ENCODE measurements at regions not wholly inside any gene's neighbourhood (a gene's known extent, or its start where the extent isn't known, plus 50 kb on each side); places are given as distances from the start of the nearest gene placed in this dataset.

DNA sequence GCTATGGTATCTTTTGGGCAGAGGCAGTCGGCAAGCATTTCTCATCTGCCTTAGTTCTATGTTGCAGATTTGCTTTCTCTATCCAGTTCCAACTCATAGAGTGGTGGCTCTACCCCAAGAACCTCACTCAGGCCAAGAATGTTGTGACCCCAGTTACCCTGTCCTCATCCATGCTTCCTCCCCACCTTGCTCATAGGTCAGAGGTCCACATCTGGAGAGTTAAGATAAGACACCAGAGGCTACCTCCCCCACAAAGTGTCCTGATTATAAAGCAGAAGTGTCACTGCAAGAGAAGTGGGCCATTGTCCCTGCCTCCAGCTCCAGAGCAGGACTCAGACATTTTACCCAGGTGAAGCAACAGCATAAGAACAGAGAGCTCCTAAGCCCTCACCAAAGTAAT is 276.8 kb upstream of the CHST9 start:
- DNase-seq (ENCODE audit: low read depth in 1 of 2, low spot score in 1 of 2) = no peak
- no peaks in the 10 kb centered on the region for H3K27me3 ChIP-seq (ENCODE audit: insufficient read depth, poor library complexity, severe bottlenecking)
- no peak for TF ChIP-seq GABPA (IDR thresholded peaks at IDR 0.05; ENCODE audit: low read depth)
- TF ChIP-seq POLR2AphosphoS5 (IDR thresholded peaks at IDR 0.05; ENCODE audit: low read depth) = no peak
- no peak for TF ChIP-seq SPI1 (IDR thresholded peaks at IDR 0.05; ENCODE audit: borderline replicate concordance, low read depth)
- TF ChIP-seq REST (IDR thresholded peaks at IDR 0.05; ENCODE audit: insufficient replicate concordance, low read depth) = no peak
- TF ChIP-seq, protein P1, sequence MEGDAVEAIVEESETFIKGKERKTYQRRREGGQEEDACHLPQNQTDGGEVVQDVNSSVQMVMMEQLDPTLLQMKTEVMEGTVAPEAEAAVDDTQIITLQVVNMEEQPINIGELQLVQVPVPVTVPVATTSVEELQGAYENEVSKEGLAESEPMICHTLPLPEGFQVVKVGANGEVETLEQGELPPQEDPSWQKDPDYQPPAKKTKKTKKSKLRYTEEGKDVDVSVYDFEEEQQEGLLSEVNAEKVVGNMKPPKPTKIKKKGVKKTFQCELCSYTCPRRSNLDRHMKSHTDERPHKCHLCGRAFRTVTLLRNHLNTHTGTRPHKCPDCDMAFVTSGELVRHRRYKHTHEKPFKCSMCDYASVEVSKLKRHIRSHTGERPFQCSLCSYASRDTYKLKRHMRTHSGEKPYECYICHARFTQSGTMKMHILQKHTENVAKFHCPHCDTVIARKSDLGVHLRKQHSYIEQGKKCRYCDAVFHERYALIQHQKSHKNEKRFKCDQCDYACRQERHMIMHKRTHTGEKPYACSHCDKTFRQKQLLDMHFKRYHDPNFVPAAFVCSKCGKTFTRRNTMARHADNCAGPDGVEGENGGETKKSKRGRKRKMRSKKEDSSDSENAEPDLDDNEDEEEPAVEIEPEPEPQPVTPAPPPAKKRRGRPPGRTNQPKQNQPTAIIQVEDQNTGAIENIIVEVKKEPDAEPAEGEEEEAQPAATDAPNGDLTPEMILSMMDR (IDR thresholded peaks at IDR 0.05; ENCODE audit: insufficient read depth, low read length) = no peak
- no peak overlapping the region for H3K27ac ChIP-seq (replicated peaks)
- no peak overlapping the region for H3K4me3 ChIP-seq (replicated peaks; ENCODE audit: insufficient read depth, low read length)

DNA sequence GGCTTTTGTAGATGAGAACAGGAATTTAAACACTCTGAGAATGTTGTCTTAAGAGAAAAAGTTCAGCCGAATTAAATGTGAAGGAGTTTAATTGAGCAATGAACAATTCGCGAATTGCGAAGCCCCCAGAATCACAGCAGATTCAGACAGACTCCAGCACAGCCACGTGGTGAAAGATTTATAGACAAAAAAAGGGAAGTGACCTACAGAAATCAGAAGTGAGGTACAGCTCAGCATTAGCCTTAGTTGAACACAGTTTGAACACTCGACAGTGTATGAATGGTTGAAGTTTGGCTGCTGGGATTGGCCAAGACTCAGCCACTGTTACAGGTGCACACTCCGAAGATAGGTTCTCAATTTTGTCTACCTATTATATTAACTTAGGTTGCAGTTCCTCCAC is 264.0 kb upstream of the CHST9 start:
- H3K4me3 ChIP-seq (replicated peaks; ENCODE audit: insufficient read depth, low read length) = no peak overlapping the region
- no peak for DNase-seq (ENCODE audit: low read depth in 1 of 2, low spot score in 1 of 2)
- no peaks in the 10 kb centered on the region for H3K27me3 ChIP-seq (ENCODE audit: insufficient read depth, poor library complexity, severe bottlenecking)

DNA sequence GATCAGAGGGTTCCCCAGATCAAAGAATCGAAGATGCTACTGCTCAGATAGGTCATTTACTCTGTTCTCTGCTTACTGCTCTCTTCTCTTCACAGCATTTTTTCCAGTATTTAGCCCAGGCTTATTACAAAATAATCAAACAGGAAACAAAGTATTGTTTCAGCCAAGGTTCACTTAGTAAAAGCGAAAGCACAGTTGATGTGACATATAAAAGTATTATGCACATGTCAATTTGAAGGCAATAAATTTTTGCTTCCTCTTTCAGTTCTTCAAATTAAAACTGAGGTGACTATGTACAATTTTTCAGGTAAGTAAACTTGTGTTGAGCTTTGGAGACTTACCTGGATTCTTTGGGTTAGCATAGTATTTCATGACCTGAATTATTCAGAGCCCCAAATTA is 262.8 kb upstream of the CHST9 start:
- no peak overlapping the region for H3K27ac ChIP-seq (replicated peaks)
- DNase-seq (ENCODE audit: low read depth in 1 of 2, low spot score in 1 of 2) = no peak
- no peak overlapping the region for H3K4me3 ChIP-seq (replicated peaks; ENCODE audit: insufficient read depth, low read length)
- TF ChIP-seq, protein P1 (IDR thresholded peaks at IDR 0.05; ENCODE audit: insufficient read depth, low read length) = no peak
- TF ChIP-seq POLR2AphosphoS5 (IDR thresholded peaks at IDR 0.05; ENCODE audit: low read depth) (no peak), GABPA (IDR thresholded peaks at IDR 0.05; ENCODE audit: low read depth) (no peak)
- H3K27me3 ChIP-seq (ENCODE audit: insufficient read depth, poor library complexity, severe bottlenecking) = no peaks in the 10 kb centered on the region

More for the DNA sequence above, 264.0 kb upstream of the CHST9 start:
- TF ChIP-seq POLR2AphosphoS5 (IDR thresholded peaks at IDR 0.05; ENCODE audit: low read depth) = no peak
- TF ChIP-seq GABPA (IDR thresholded peaks at IDR 0.05; ENCODE audit: low read depth) = no peak
- TF ChIP-seq SPI1 (IDR thresholded peaks at IDR 0.05; ENCODE audit: borderline replicate concordance, low read depth) = peak; percentile 92
- no peak overlapping the region for H3K27ac ChIP-seq (replicated peaks)

- Histone ChIP-seq H3K27me3 (ENCODE audit: insufficient read depth, poor library complexity, severe bottlenecking) (no peaks in the 10 kb centered on the region), H3K4me3 (replicated peaks; ENCODE audit: insufficient read depth, low read length) (no peak overlapping the region), H3K27ac (replicated peaks) (no peak overlapping the region)
- TF ChIP-seq GABPA (IDR thresholded peaks at IDR 0.05; ENCODE audit: low read depth) = no peak
- TF ChIP-seq, protein P1 (IDR thresholded peaks at IDR 0.05; ENCODE audit: insufficient read depth, low read length) = no peak
- TF ChIP-seq POLR2AphosphoS5 (IDR thresholded peaks at IDR 0.05; ENCODE audit: low read depth) = no peak
- no peak for DNase-seq (ENCODE audit: low read depth in 1 of 2, low spot score in 1 of 2)
Observed at GRCh38 chr18:27447451-27447881, 262.4 kb upstream of the CHST9 start.

- DNase-seq (ENCODE audit: low read depth in 1 of 2, low spot score in 1 of 2) = no peak
- TF ChIP-seq GABPA (IDR thresholded peaks at IDR 0.05; ENCODE audit: low read depth) = no peak
- no peak for TF ChIP-seq SPI1 (IDR thresholded peaks at IDR 0.05; ENCODE audit: borderline replicate concordance, low read depth)
- TF ChIP-seq POLR2AphosphoS5 (IDR thresholded peaks at IDR 0.05; ENCODE audit: low read depth) = no peak
- TF ChIP-seq, protein P1 (IDR thresholded peaks at IDR 0.05; ENCODE audit: insufficient read depth, low read length) = no peak
- no peak for TF ChIP-seq REST (IDR thresholded peaks at IDR 0.05; ENCODE audit: insufficient replicate concordance, low read depth)
- Histone ChIP-seq H3K27me3 (ENCODE audit: insufficient read depth, poor library complexity, severe bottlenecking) (no peaks in the 10 kb centered on the region), H3K4me3 (replicated peaks; ENCODE audit: insufficient read depth, low read length) (no peak overlapping the region), H3K27ac (replicated peaks) (no peak overlapping the region)
Observed at GRCh38 chr18:27430595-27430994, 245.5 kb upstream of the CHST9 start.

All from HL-60 (cell line).